H1 (cell line): ENCODE measurements at regions not wholly inside any gene's neighbourhood (a gene's known extent, or its start where the extent isn't known, plus 50 kb on each side); places are given as distances from the start of the nearest gene placed in this dataset.

Experiments
- CEBPB ChIP-seq: IDR thresholded peaks from 2 replicates; pipeline ENCODE4 v1.6.1; 2012; ENCODE audit warnings: low read depth, low read length
- CTCF ChIP-seq, 3 experiments: IDR thresholded peaks; 1 replicate in 2 of 3; 2 replicates in 1 of 3; pipeline versions ENCODE4 v1.5.1 to v1.6.1; 2011; ENCODE audit warnings: low read length in 3 of 3, mild to moderate bottlenecking in 3 of 3, inconsistent platforms in 2 of 3, low read depth in 1 of 3, moderate library complexity in 1 of 3; ENCODE audit not compliant: insufficient read depth in 1 of 3; ENCODE audit errors: control extremely low read depth in 1 of 3
- EGR1 ChIP-seq: IDR thresholded peaks from 2 replicates; pipeline ENCODE4 v1.6.1; 2011; ENCODE audit warnings: low read depth, low read length, borderline replicate concordance
- EZH2 ChIP-seq: fragments of 200-600 bp; sonication (generic); IDR thresholded peaks from 2 replicates; pipeline ENCODE4 v1.7.1; 2012; ENCODE audit warnings: low read depth, mild to moderate bottlenecking, moderate library complexity, low read length, inconsistent platforms; ENCODE audit not compliant: severe bottlenecking
- GABPA ChIP-seq: IDR thresholded peaks from 2 replicates; pipeline ENCODE4 v1.6.1; 2011; ENCODE audit warnings: mild to moderate bottlenecking, low read length, moderate library complexity, borderline replicate concordance; ENCODE audit not compliant: insufficient read depth
- JUN ChIP-seq: IDR thresholded peaks from 2 replicates; pipeline ENCODE4 v1.6.1; 2011; ENCODE audit warnings: low read depth, mild to moderate bottlenecking, improper control_type of control experiment, low read length
- POLR2A ChIP-seq, 2 experiments: IDR thresholded peaks; 1 replicate in 1 of 2; 2 replicates in 1 of 2; pipeline ENCODE4 v1.6.1; 2011; ENCODE audit warnings: low read depth in 2 of 2, low read length in 2 of 2, mild to moderate bottlenecking in 2 of 2; ENCODE audit errors: control extremely low read depth in 1 of 2
- RFX5 ChIP-seq: IDR thresholded peaks from 2 replicates; pipeline ENCODE4 v1.6.1; 2011; ENCODE audit warnings: low read depth, low read length, improper control_type of control experiment, borderline replicate concordance
- SUZ12 ChIP-seq: fragments of 200-600 bp; sonication (generic); IDR thresholded peaks from 2 replicates; pipeline ENCODE4 v1.6.1; 2012; ENCODE audit warnings: mild to moderate bottlenecking, inconsistent platforms, low read length, moderate library complexity, mixed read lengths
- YY1 ChIP-seq: IDR thresholded peaks from 2 replicates; pipeline ENCODE4 v1.6.1; 2011; ENCODE audit warnings: low read depth, mild to moderate bottlenecking, low read length
- TF ChIP-seq, protein P1 (sequence below): IDR thresholded peaks from 2 replicates; pipeline ENCODE4 v1.6.1; 2012; ENCODE audit warnings: inconsistent platforms

DNA sequence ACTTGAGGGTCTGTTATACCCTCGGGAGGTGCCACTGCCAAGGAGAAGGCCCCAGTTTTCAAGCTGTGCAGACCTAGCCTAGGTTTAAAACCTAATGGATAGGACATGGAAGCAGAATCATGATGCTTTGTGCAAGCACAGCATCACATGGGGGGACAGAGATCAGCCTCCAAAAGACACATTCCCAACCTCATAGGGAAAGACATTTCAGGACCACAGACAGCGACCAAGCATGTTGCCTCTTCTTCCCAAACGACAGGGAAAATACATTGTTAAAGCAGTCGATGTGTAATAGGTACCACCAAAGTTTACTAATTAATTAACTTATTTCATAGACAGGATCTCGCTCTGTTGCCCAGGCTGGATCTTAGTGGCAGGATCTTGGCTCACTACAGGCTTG lies 573.9 kb downstream of the TCERG1L start:
- TF ChIP-seq YY1: no peak
- TF ChIP-seq SUZ12: no peak
- no peak for TF ChIP-seq CTCF (IDR thresholded peaks at IDR 0.05; ENCODE audit: control extremely low read depth in 1 of 3, insufficient read depth in 1 of 3, low read depth in 1 of 3, low read length in 3 of 3)
- no peak for TF ChIP-seq POLR2A (IDR thresholded peaks at IDR 0.05; ENCODE audit: control extremely low read depth in 1 of 2, low read depth in 2 of 2, low read length in 2 of 2)
- TF ChIP-seq, protein P1, sequence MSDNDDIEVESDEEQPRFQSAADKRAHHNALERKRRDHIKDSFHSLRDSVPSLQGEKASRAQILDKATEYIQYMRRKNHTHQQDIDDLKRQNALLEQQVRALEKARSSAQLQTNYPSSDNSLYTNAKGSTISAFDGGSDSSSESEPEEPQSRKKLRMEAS: peak; percentile 26; the same call in 1 of the 2 replicates
- TF ChIP-seq GABPA: no peak
- TF ChIP-seq CEBPB: no peak
- TF ChIP-seq EZH2: no peak
- no peak for TF ChIP-seq JUN
- no peak for TF ChIP-seq RFX5
- TF ChIP-seq EGR1: no peak
